Caki2 (cell line): ENCODE measurements at regions not wholly inside any gene's neighbourhood (a gene's known extent, or its start where the extent isn't known, plus 50 kb on each side); places are given as distances from the start of the nearest gene placed in this dataset.

Experiments used
- DNase-seq: peaks from one replicate; pipeline ENCODE4 v3.0.0-alpha.2; 2015; ENCODE audit warnings: low read depth
- in situ Hi-C: cut with HindIII; loops from 2 replicates; pipeline ENCODE4 v1.10.0; 2016; ENCODE audit warnings: low sequenced_read_pairs, low pct_unique_long_range_greater_than_20kb, mixed read lengths

GRCh38 chr16:8388684-8389083 lies 201.6 kb downstream of the TMEM114 start:
- no peak for DNase-seq
- in situ Hi-C loops = no loop called here

GRCh38 chr16:8381814-8382213 lies 208.5 kb downstream of the TMEM114 start:
- no peak for DNase-seq
- in situ Hi-C loops = no loop called here

- DNase-seq = no peak
- in situ Hi-C loops = no loop called here
Observed at GRCh38 chr16:8380311-8380710, 210.0 kb downstream of the TMEM114 start.

- in situ Hi-C loops = no loop called here
- no peak for DNase-seq
Observed at GRCh38 chr16:8377864-8378263, 212.4 kb downstream of the TMEM114 start.

- no peak for DNase-seq
- in situ Hi-C loops = no loop called here
Observed at GRCh38 chr16:8376858-8377257, 213.5 kb downstream of the TMEM114 start.

GRCh38 chr16:8376430-8376829 lies 213.9 kb downstream of the TMEM114 start:
- in situ Hi-C loops = no loop called here
- DNase-seq = no peak

- in situ Hi-C loops = no loop called here
- no peak for DNase-seq
Observed at GRCh38 chr16:8375232-8375587, 215.1 kb downstream of the TMEM114 start.

- in situ Hi-C loops = no loop called here
- no peak for DNase-seq
Observed at GRCh38 chr16:8374586-8375231, 215.6 kb downstream of the TMEM114 start.

GRCh38 chr16:8373676-8374431 lies 216.5 kb downstream of the TMEM114 start:
- DNase-seq = no peak
- in situ Hi-C loops = no loop called here

GRCh38 chr16:8372141-8372540 lies 218.2 kb downstream of the TMEM114 start:
- in situ Hi-C loops = no loop called here
- no peak for DNase-seq

GRCh38 chr16:8370374-8371270 lies 219.7 kb downstream of the TMEM114 start:
- in situ Hi-C loops = no loop called here
- peak; percentile 66 for DNase-seq

GRCh38 chr16:8358937-8359336 lies 231.4 kb downstream of the TMEM114 start:
- in situ Hi-C loops = no loop called here
- no peak for DNase-seq

GRCh38 chr16:8355675-8356074 lies 234.6 kb downstream of the TMEM114 start:
- in situ Hi-C loops = no loop called here
- DNase-seq = no peak

GRCh38 chr16:8346294-8346693 lies 244.0 kb downstream of the TMEM114 start:
- peak; percentile 27 for DNase-seq
- in situ Hi-C loops = loop anchor here (10.0 kb wide), 1 partner anchor 101 kb away; no protein-coding TSS in a partner anchor

GRCh38 chr16:8342276-8342675 lies 248.0 kb downstream of the TMEM114 start:
- DNase-seq = no peak
- in situ Hi-C loops = loop anchor here (10.0 kb wide), 1 partner anchor 97 kb away; no protein-coding TSS in a partner anchor

- in situ Hi-C loops = no loop called here
- no peak for DNase-seq
Observed at GRCh38 chr16:8330761-8331160, 259.6 kb downstream of the TMEM114 start.

- no peak for DNase-seq
- in situ Hi-C loops = no loop called here
Observed at GRCh38 chr16:8326232-8326631, 264.1 kb downstream of the TMEM114 start.

- in situ Hi-C loops = no loop called here
- no peak for DNase-seq
Observed at GRCh38 chr16:8323153-8323552, 267.2 kb downstream of the TMEM114 start.

GRCh38 chr16:8320131-8320530 lies 270.2 kb downstream of the TMEM114 start:
- no peak for DNase-seq
- in situ Hi-C loops = no loop called here
